Ovary (tissue), 3 donors: ENCODE measurements at regions not wholly inside any gene's neighbourhood (a gene's known extent, or its start where the extent isn't known, plus 50 kb on each side); places are given as distances from the start of the nearest gene placed in this dataset.

Experiments used
- CTCF ChIP-seq, 3 donors: fragments of 450-650 bp in 2 of 3; fragments of 200-600 bp in 1 of 3; IDR thresholded peaks; one replicate each; pipeline versions ENCODE4 v1.5.1 to v1.8.0; 2016 to 2022; ENCODE audit warnings: antibody characterized with exemption in 3 of 3, mild to moderate bottlenecking in 1 of 3
- EP300 ChIP-seq: sonication (generic); formaldehyde crosslinking; IDR thresholded peaks from one replicate; pipeline ENCODE4 v1.6.1; 2017; ENCODE audit warnings: antibody characterized with exemption
- POLR2A ChIP-seq: fragments of 450-650 bp; IDR thresholded peaks from one replicate; pipeline ENCODE4 v1.6.1; 2017; ENCODE audit warnings: antibody characterized with exemption, mild to moderate bottlenecking, moderate library complexity
- donor health status: DM: no; HTN: no; CAD: no.

- no peak for TF ChIP-seq CTCF (IDR thresholded peaks at IDR 0.05)
- no peak for TF ChIP-seq POLR2A
- TF ChIP-seq EP300 = no peak
Measured at GRCh38 chr14:95620659-95621059, 65.6 kb upstream of the TCL1B start.
